Calu3 (cell line): ENCODE measurements at regions not wholly inside any gene's neighbourhood (a gene's known extent, or its start where the extent isn't known, plus 50 kb on each side); places are given as distances from the start of the nearest gene placed in this dataset.

ENCODE experiments used
- BruUV-seq: library from RNA; stranded (reverse); fragments of 400-500 nt; replicated peaks from 2 replicates; lab custom pipeline; 2021; lab: Mats Ljungman, UMichigan
- CTCF ChIA-PET: fragments of 300-600 bp; sonication (Branson Sonifier 250); formaldehyde crosslinking; loops from one replicate; lab custom pipeline; 2022; ENCODE audit warnings: antibody characterized with exemption; lab: Charles Lee
- DNase-seq: peaks from one replicate; pipeline ENCODE4 v3.0.0; 2022
- H3K27ac Mint-ChIP-seq: one replicate; pipeline ENCODE4 v1.8.0; 2022; ENCODE audit warnings: mixed read lengths; ENCODE audit not compliant: unreplicated experiment
- H3K27me3 Mint-ChIP-seq: one replicate; pipeline ENCODE4 v1.8.0; 2022; ENCODE audit warnings: mixed read lengths; ENCODE audit not compliant: unreplicated experiment
- H3K36me3 Mint-ChIP-seq: one replicate; pipeline ENCODE4 v1.8.0; 2022; ENCODE audit warnings: mild to moderate bottlenecking, moderate library complexity, mixed read lengths; ENCODE audit not compliant: insufficient read depth, unreplicated experiment
- H3K4me1 Mint-ChIP-seq: one replicate; pipeline ENCODE4 v1.8.0; 2022; ENCODE audit warnings: mild to moderate bottlenecking, low read depth, mixed read lengths; ENCODE audit not compliant: unreplicated experiment
- H3K4me3 Mint-ChIP-seq: one replicate; pipeline ENCODE4 v1.8.0; 2022; ENCODE audit warnings: mild to moderate bottlenecking, low read depth, moderate library complexity, mixed read lengths; ENCODE audit not compliant: unreplicated experiment
- H3K9me3 Mint-ChIP-seq: one replicate; pipeline ENCODE4 v1.8.0; 2022; ENCODE audit warnings: low read depth, mixed read lengths; ENCODE audit not compliant: unreplicated experiment
- CTCF ChIP-seq: fragments of 200-600 bp; IDR thresholded peaks from one replicate; pipeline ENCODE4 v1.8.0; 2022; ENCODE audit warnings: antibody characterized with exemption; ENCODE audit not compliant: unreplicated experiment
- intact Hi-C: fragments of 100-400 bp; cut with micrococcal nuclease; formaldehyde crosslinking; loops from one replicate; pipeline ENCODE4 v1.10.0; 2022; ENCODE audit not compliant: unreplicated experiment

GRCh38 chr3:127520993-127521392 lies 69.5 kb downstream of the TPRA1 start:
- CTCF ChIA-PET: interaction anchor here (0.6 kb wide), 1 partner anchor 27 kb away, joined by 4 read pairs; no protein-coding TSS in a partner anchor
- H3K4me3 Mint-ChIP-seq: no peak overlapping the region
- no peaks in the 10 kb centered on the region for H3K9me3 Mint-ChIP-seq
- H3K27ac Mint-ChIP-seq: no peak overlapping the region
- no peaks in the 10 kb centered on the region for H3K36me3 Mint-ChIP-seq
- H3K4me1 Mint-ChIP-seq: no peaks in the 10 kb centered on the region
- peaks cover 81% of the 10 kb centered on the region for H3K27me3 Mint-ChIP-seq
- intact Hi-C loops: no loop called here
- no peak for DNase-seq
- TF ChIP-seq CTCF: no peak
- BruUV-seq: no TSS peak

GRCh38 chr3:127518456-127519081 lies 72.0 kb downstream of the TPRA1 start:
- DNase-seq: no peak
- Mint-ChIP-seq H3K9me3 (no peaks in the 10 kb centered on the region), H3K4me3 (no peak overlapping the region), H3K36me3 (no peaks in the 10 kb centered on the region), H3K27ac (no peak overlapping the region), H3K4me1 (no peaks in the 10 kb centered on the region), H3K27me3 (peaks cover 78% of the 10 kb centered on the region)
- BruUV-seq: no TSS peak
- TF ChIP-seq CTCF: no peak
- intact Hi-C loops: no loop called here
- CTCF ChIA-PET: no interaction called here

- no peak for DNase-seq
- intact Hi-C loops: no loop called here
- H3K4me1 Mint-ChIP-seq: no peaks in the 10 kb centered on the region
- H3K9me3 Mint-ChIP-seq: no peaks in the 10 kb centered on the region
- no peak overlapping the region for H3K4me3 Mint-ChIP-seq
- no peak for TF ChIP-seq CTCF
- H3K27ac Mint-ChIP-seq: no peak overlapping the region
- no peaks in the 10 kb centered on the region for H3K36me3 Mint-ChIP-seq
- no TSS peak for BruUV-seq
- H3K27me3 Mint-ChIP-seq: peaks cover 70% of the 10 kb centered on the region
- CTCF ChIA-PET: interaction anchor here (0.6 kb wide), 1 partner anchor 144 kb away, joined by 3 read pairs; no protein-coding TSS in a partner anchor
Observed at GRCh38 chr3:127512256-127512655, 78.3 kb downstream of the TPRA1 start.

GRCh38 chr3:127501177-127501576 lies 89.4 kb downstream of the TPRA1 start:
- intact Hi-C loops: no loop called here
- no peaks in the 10 kb centered on the region for H3K36me3 Mint-ChIP-seq
- CTCF ChIA-PET: no interaction called here
- H3K27ac Mint-ChIP-seq: no peak overlapping the region
- peaks cover 6% of the 10 kb centered on the region for H3K9me3 Mint-ChIP-seq
- H3K27me3 Mint-ChIP-seq: peaks cover 60% of the 10 kb centered on the region
- TF ChIP-seq CTCF: no peak
- DNase-seq: no peak
- no peaks in the 10 kb centered on the region for H3K4me1 Mint-ChIP-seq
- no peak overlapping the region for H3K4me3 Mint-ChIP-seq
- BruUV-seq: no TSS peak
